ENCODE measurements at regions not wholly inside any gene's neighbourhood (a gene's known extent, or its start where the extent isn't known, plus 50 kb on each side); places are given as distances from the start of the nearest gene placed in this dataset.

DNA sequence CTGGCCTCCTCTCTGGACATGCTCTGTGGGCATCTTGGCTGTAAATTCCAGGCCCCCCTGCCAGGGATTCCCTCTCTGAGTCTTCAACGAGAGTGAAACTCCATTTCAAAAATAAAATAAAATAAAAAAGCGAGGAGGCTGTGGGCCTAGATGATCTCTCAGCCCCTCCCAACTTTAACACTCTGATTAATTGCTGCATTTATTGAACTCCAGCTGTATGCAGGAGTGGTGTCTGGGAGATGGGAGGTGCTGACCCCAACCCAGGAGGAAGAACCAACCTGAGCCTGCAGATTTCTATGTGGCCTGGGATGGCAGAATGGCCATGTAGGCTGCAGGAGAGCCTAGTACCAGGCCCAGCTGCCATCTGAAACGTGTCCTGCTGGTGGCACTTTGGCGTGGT, 154.5 kb upstream of the IER5L start:
- Histone ChIP-seq H3K27ac (ENCODE audit: low read depth, low read length) (no peak overlapping the region), H3K79me1 (ENCODE audit: low read depth, low read length) (no peaks in the 10 kb centered on the region), H4K20me1 (replicated peaks in 1 of 2; ENCODE audit: control insufficient read depth in 1 of 2, insufficient read depth in 2 of 2, low read length in 2 of 2) (no peaks in the 10 kb centered on the region), H2BK20ac (ENCODE audit: low read length) (peak overlapping the region; percentile 97; the same call in 1 of the 2 replicates), H2AK5ac (ENCODE audit: low read depth, low read length) (peak overlapping the region; percentile 98; the same call in 1 of the 2 replicates), H3K9ac (replicated peaks in 1 of 4; ENCODE audit: extremely low read depth in 1 of 4, low read depth in 3 of 4, low read length in 3 of 4) (no peak overlapping the region), H2AFZ (ENCODE audit: low read length) (no peak overlapping the region), H2BK120ac (replicated peaks; ENCODE audit: low read depth, low read length) (peak overlapping the region; percentile 68), H3K79me2 (ENCODE audit: control insufficient read depth in 1 of 2, insufficient read depth in 2 of 2, low read length in 2 of 2) (no peaks in the 10 kb centered on the region), H3K36me3 (ENCODE audit: control insufficient read depth in 2 of 4, insufficient read depth in 4 of 4, low read length in 3 of 4) (no peaks in the 10 kb centered on the region), H3K14ac (ENCODE audit: insufficient read length) (no peak overlapping the region), H3K4me3 (ENCODE audit: extremely low read depth in 1 of 4, insufficient read depth in 2 of 4, low read depth in 3 of 4, low read length in 4 of 4) (no peak overlapping the region), H3K56ac (replicated peaks; ENCODE audit: insufficient read length, low read depth, low read length) (no peak overlapping the region), H3K4me1 (replicated peaks in 1 of 4; ENCODE audit: control insufficient read depth in 3 of 4, insufficient read depth in 4 of 4, low read length in 3 of 4) (peaks cover 5 to 32% (median 27%) of the 10 kb centered on the region in 4 experiments), H3K23me2 (ENCODE audit: low read depth, low read length) (peaks cover 7% of the 10 kb centered on the region; the same call in 1 of the 2 replicates), H2BK15ac (ENCODE audit: low read length) (peak overlapping the region; percentile 97; the same call in 1 of the 2 replicates), H4K91ac (replicated peaks; ENCODE audit: insufficient read length, low read length) (peak overlapping the region; percentile 26), H4K5ac (ENCODE audit: insufficient read length, low read depth, low read length) (no peak overlapping the region), H3K23ac (ENCODE audit: insufficient read length) (no peak overlapping the region), H4K8ac (ENCODE audit: extremely low read depth, insufficient read depth, low read length) (peak overlapping the region; percentile 16; the same call in 1 of the 2 replicates), H2BK5ac (ENCODE audit: low read depth, low read length) (peak overlapping the region; percentile 66; the same call in 1 of the 2 replicates), H3K4me2 (ENCODE audit: insufficient read depth in 1 of 2, low read depth in 2 of 2, low read length in 2 of 2) (no peak overlapping the region), H2BK12ac (ENCODE audit: low read depth, low read length) (peak overlapping the region; percentile 98; the same call in 1 of the 2 replicates), H3K9me3 (ENCODE audit: insufficient read depth in 2 of 2, low read depth in 1 of 2, low read length in 1 of 2) (peaks cover 2 to 7% of the 10 kb centered on the region in 2 experiments), H3K27me3 (replicated peaks in 1 of 4; ENCODE audit: control insufficient read depth in 3 of 4, extremely low read depth in 1 of 4, insufficient read depth in 3 of 4, low read length in 3 of 4) (no peaks in the 10 kb centered on the region), H3K4ac (replicated peaks; ENCODE audit: insufficient read length, low read depth, low read length) (peak overlapping the region; percentile 50), H3K18ac (ENCODE audit: extremely low read depth, low read length) (peak overlapping the region; percentile 78)
- DNase-seq (ENCODE audit: low read depth in 1 of 2, low spot score in 2 of 2) (no peak), FAIRE-seq (no peak)
- ChIA-PET POLR2A (ENCODE audit: partially characterized antibody) (interaction anchor here (0.9 to 5.4 kb wide), 6 partner anchors 11 to 154 kb away, joined by 3 to 65 read pairs (median 6); partner anchors contain the start of gene IER5L), CTCF (ENCODE audit: partially characterized antibody) (interaction anchor here (1.2 to 1.5 kb wide), 3 partner anchors 13 to 189 kb away, joined by 3 to 5 read pairs (median 5); no protein-coding TSS in a partner anchor)
- 84% methylated on average over 4 of the region's 4 CpGs; no CpG with 5 or more reads in 1 of the 2 experiments for WGBS, 2 experiments (ENCODE audit: extremely low coverage in 1 of 2, insufficient coverage in 1 of 2, insufficient read length in 1 of 2, insufficient replicate concordance in 2 of 2, low coverage in 1 of 2, low lambda C conversion rate in 2 of 2, missing lambda C conversion rate in 1 of 2)
- TF ChIP-seq SP1 (IDR thresholded peaks at IDR 0.05; ENCODE audit: low read depth, low read length) = no peak
- no peak for TF ChIP-seq SIX5 (IDR thresholded peaks at IDR 0.05; ENCODE audit: low read depth, low read length)
- TF ChIP-seq KDM5A (IDR thresholded peaks at IDR 0.05; ENCODE audit: low read length) = no peak
- no peak for TF ChIP-seq BRCA1 (IDR thresholded peaks at IDR 0.05; ENCODE audit: low read depth, low read length)
- no peak for TF ChIP-seq SRF (IDR thresholded peaks at IDR 0.05; ENCODE audit: low read depth, low read length)
- no peak for TF ChIP-seq SP4 (IDR thresholded peaks at IDR 0.05; ENCODE audit: low read length)
- no peak for TF ChIP-seq YY1 (IDR thresholded peaks at IDR 0.05; ENCODE audit: low read depth, low read length)
- TF ChIP-seq GTF2F1 (IDR thresholded peaks at IDR 0.05; ENCODE audit: borderline replicate concordance, low read depth, low read length) = no peak
- TF ChIP-seq ATF3 (IDR thresholded peaks at IDR 0.05; ENCODE audit: insufficient read depth, low read depth, low read length) = no peak
- TF ChIP-seq PHF8 (conservative IDR thresholded peaks at IDR 0.05; ENCODE audit: low read depth, low read length) = no peak
- no peak for TF ChIP-seq RAD21 (IDR thresholded peaks at IDR 0.05 in 1 of 2, conservative IDR thresholded peaks at IDR 0.05 in 1 of 2; ENCODE audit: low read depth in 2 of 2, low read length in 2 of 2)
- TF ChIP-seq TCF12 (IDR thresholded peaks at IDR 0.05; ENCODE audit: low read depth, low read length) = no peak
- TF ChIP-seq EP300 (IDR thresholded peaks at IDR 0.05; ENCODE audit: borderline replicate concordance in 1 of 2, low read depth in 2 of 2, low read length in 2 of 2) = no peak
- TF ChIP-seq CBX8 (IDR thresholded peaks at IDR 0.05; ENCODE audit: borderline replicate concordance, low read depth, low read length) = no peak
